CD4-positive, alpha-beta T cell treated with Interleukin-12 subunit alpha and Interleukin-12 subunit beta, for 1 hour (primary cell): ENCODE measurements at regions not wholly inside any gene's neighbourhood (a gene's known extent, or its start where the extent isn't known, plus 50 kb on each side); places are given as distances from the start of the nearest gene placed in this dataset.

Experiments used
- DNase-seq: peaks from one replicate; pipeline ENCODE4 v3.0.0-alpha.2; 2020

GRCh38 chr13:77377016-77377415 is 50.1 kb upstream of the MYCBP2 start:
- no peak for DNase-seq
